ENCODE measurements at regions not wholly inside any gene's neighbourhood (a gene's known extent, or its start where the extent isn't known, plus 50 kb on each side); places are given as distances from the start of the nearest gene placed in this dataset.

DNA sequence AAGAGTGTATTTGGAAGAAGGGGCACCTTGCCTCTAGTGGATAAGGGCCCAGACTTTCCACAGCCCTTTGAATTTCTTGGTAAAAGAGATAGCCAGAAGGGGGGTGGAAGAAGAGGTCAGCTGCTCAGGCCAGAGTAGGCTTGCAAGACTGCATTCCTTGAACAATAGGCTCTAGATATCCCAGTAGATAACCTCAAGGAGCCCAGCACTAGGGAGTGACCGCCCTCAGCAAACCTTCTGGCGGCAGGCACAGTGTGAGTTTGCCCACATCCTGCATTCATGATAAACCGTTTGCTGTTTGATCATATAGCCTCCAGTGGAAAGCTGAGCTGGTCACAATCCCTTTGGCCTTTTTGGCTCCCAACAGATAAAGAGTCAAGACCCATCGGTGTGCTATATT lies 70.5 kb downstream of the NPY start:
- H3K4me3 ChIP-seq, result no peak overlapping the region
- TF ChIP-seq EP300 (IDR thresholded peaks at IDR 0.05) (no peak), POLR2A (IDR thresholded peaks at IDR 0.05) (no peak)
- TF ChIP-seq, protein P1, sequence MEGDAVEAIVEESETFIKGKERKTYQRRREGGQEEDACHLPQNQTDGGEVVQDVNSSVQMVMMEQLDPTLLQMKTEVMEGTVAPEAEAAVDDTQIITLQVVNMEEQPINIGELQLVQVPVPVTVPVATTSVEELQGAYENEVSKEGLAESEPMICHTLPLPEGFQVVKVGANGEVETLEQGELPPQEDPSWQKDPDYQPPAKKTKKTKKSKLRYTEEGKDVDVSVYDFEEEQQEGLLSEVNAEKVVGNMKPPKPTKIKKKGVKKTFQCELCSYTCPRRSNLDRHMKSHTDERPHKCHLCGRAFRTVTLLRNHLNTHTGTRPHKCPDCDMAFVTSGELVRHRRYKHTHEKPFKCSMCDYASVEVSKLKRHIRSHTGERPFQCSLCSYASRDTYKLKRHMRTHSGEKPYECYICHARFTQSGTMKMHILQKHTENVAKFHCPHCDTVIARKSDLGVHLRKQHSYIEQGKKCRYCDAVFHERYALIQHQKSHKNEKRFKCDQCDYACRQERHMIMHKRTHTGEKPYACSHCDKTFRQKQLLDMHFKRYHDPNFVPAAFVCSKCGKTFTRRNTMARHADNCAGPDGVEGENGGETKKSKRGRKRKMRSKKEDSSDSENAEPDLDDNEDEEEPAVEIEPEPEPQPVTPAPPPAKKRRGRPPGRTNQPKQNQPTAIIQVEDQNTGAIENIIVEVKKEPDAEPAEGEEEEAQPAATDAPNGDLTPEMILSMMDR (IDR thresholded peaks at IDR 0.05), result no peak
- intact Hi-C loops (cut with DNase I), result no loop called here
- no peaks in the 10 kb centered on the region for H3K27me3 ChIP-seq
- DNase-seq, result no peak
- H3K27ac ChIP-seq, result no peak overlapping the region
- H3K36me3 ChIP-seq, result no peaks in the 10 kb centered on the region
- H3K9me3 ChIP-seq, result no peaks in the 10 kb centered on the region
- H3K4me1 ChIP-seq (ENCODE audit: insufficient read depth), result no peaks in the 10 kb centered on the region
- 66 to 76% (median 71%) methylated on average over 4 of the region's 4 CpGs for WGBS, 3 donors

DNA sequence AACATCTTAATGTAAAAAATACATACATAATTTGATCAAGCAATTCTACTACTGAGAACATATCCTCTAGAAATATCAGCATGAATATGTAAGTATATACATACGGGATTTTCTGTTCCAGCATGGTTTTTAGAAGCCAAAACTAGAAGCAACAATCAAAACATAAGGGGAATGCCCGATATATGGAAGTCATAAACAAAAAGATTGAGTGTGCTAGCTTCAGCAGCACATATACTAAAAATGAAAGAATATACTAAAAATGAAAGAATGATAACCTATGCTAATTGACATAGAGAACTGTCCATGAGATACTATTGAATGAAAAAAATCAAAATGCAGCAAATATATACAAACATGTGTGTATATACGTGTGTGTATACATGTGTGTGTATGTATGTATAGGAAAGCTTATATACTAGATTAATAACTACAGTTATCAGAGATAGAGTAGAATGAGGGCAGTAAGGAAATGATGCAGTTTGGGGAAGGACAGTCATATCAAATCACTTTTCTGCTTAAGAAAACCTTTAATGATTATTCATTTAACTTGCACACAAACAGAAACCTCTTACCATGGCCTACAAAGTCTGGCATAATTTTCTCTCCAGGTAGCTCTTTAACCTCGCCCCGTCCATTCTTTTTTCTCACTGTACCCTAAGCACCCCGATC lies 72.9 kb downstream of the NPY start:
- DNase-seq, result no peak
- WGBS, 3 donors, result 86 to 89% (median 89%) methylated on average over 6 of the region's 6 CpGs
- intact Hi-C loops (cut with DNase I), result no loop called here
- Histone ChIP-seq H3K9me3 (no peaks in the 10 kb centered on the region), H3K27me3 (no peaks in the 10 kb centered on the region), H3K27ac (no peak overlapping the region), H3K4me3 (no peak overlapping the region), H3K36me3 (no peaks in the 10 kb centered on the region), H3K4me1 (ENCODE audit: insufficient read depth) (no peaks in the 10 kb centered on the region)
- TF ChIP-seq POLR2A (IDR thresholded peaks at IDR 0.05) (no peak), EP300 (IDR thresholded peaks at IDR 0.05) (no peak)
- TF ChIP-seq, protein P1 (IDR thresholded peaks at IDR 0.05), result no peak

DNA sequence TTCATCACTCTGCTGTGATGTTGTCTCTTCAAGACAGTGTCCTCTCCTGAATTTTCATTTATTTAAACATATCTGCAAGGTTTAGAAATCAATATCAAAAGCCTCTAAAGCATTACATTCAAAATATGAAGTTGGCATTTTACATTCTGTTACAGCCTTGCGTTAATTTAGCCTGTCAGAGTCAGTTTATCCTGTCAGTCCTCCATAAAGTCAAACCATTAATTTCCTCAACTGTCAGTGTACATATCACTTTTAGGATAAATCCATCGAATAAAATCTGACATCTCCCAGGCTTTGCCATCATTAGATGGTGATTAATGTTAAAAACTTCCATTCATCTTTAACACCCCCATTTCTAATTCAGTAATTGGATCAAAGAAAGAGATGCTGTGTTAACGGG lies 77.0 kb downstream of the NPY start:
- H3K9me3 ChIP-seq, result no peaks in the 10 kb centered on the region
- no peak for DNase-seq
- WGBS, 3 donors, result 39 to 49% (median 45%) methylated on average over 3 of the region's 3 CpGs
- no peak overlapping the region for H3K27ac ChIP-seq
- no peak overlapping the region for H3K4me3 ChIP-seq
- intact Hi-C loops (cut with DNase I), result no loop called here
- no peaks in the 10 kb centered on the region for H3K4me1 ChIP-seq (ENCODE audit: insufficient read depth)
- TF ChIP-seq POLR2A (IDR thresholded peaks at IDR 0.05) (no peak), EP300 (IDR thresholded peaks at IDR 0.05) (no peak)
- TF ChIP-seq, protein P1 (IDR thresholded peaks at IDR 0.05), result no peak
- H3K27me3 ChIP-seq, result no peaks in the 10 kb centered on the region
- H3K36me3 ChIP-seq, result no peaks in the 10 kb centered on the region

DNA sequence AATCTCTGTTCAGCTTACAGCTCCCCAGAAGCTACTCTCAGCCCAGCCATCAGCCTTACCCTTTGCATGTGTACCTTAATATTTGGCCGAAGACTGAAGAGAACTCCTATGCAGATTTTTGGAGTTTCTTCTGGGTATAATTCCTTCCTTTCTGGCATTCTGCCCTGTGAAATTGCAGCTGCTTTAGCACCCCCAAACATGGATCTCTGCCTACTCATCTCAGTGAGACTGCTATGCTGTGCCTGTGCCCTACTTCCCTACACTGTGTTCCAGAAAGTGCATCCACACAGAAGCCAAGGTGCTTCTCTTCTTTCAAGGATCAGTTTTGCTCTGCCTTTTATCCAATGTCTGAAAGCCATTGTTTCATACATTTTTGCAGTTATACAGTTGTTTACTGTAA lies 81.6 kb downstream of the NPY start:
- no peak overlapping the region for H3K4me3 ChIP-seq
- H3K36me3 ChIP-seq, result no peaks in the 10 kb centered on the region
- H3K27ac ChIP-seq, result no peak overlapping the region
- H3K4me1 ChIP-seq (ENCODE audit: insufficient read depth), result no peaks in the 10 kb centered on the region
- 9 to 21% (median 20%) methylated on average over 1 of the region's 1 CpG for WGBS, 3 donors
- no peaks in the 10 kb centered on the region for H3K9me3 ChIP-seq
- DNase-seq, result no peak
- no peaks in the 10 kb centered on the region for H3K27me3 ChIP-seq
- intact Hi-C loops (cut with DNase I), result no loop called here
- TF ChIP-seq EP300 (IDR thresholded peaks at IDR 0.05) (no peak), POLR2A (IDR thresholded peaks at IDR 0.05) (no peak)
- TF ChIP-seq, protein P1 (IDR thresholded peaks at IDR 0.05), result no peak

Data from ovary (tissue), 7 donors.